H9 (cell line): ENCODE measurements at regions not wholly inside any gene's neighbourhood (a gene's known extent, or its start where the extent isn't known, plus 50 kb on each side); places are given as distances from the start of the nearest gene placed in this dataset.
A peak's percentile ranks its signal among the peaks of the same experiment; 100 is the strongest.
"Not testable (repeated sequence)": the region's sequence is repeated elsewhere in the genome, so short reads cannot be mapped to it uniquely, and the experiment has no call there.

Experiments
- DNase-seq: peaks from one replicate; pipeline ENCODE4 v3.0.0-alpha.2; 2017
- H2AFZ ChIP-seq: one replicate; pipeline ENCODE4 v1.6.1; 2013; ENCODE audit warnings: mild to moderate bottlenecking, low read length, control low read depth, moderate library complexity
- H2AK5ac ChIP-seq: 2 replicates; pipeline ENCODE4 v1.6.1; 2013; ENCODE audit warnings: low read length, control low read depth, mixed read lengths; ENCODE audit not compliant: insufficient read length
- H2BK120ac ChIP-seq: one replicate; pipeline ENCODE4 v1.6.1; 2013; ENCODE audit warnings: low read depth, mild to moderate bottlenecking, low read length, control low read depth, inconsistent platforms; ENCODE audit not compliant: poor library complexity, severe bottlenecking
- H2BK12ac ChIP-seq: 2 replicates; pipeline ENCODE4 v1.6.1; 2013; ENCODE audit warnings: low read length, control low read depth, mixed read lengths, low read depth; ENCODE audit not compliant: insufficient read length
- H2BK15ac ChIP-seq: 2 replicates; pipeline ENCODE4 v1.6.1; 2013; ENCODE audit warnings: low read depth, low read length, control low read depth
- H2BK20ac ChIP-seq: one replicate; pipeline ENCODE4 v1.6.1; 2013; ENCODE audit warnings: low read depth, mild to moderate bottlenecking, low read length, control low read depth, inconsistent platforms; ENCODE audit not compliant: poor library complexity, severe bottlenecking
- H2BK5ac ChIP-seq: 2 replicates; pipeline ENCODE4 v1.6.1; 2013; ENCODE audit warnings: low read length, control low read depth, mixed read lengths; ENCODE audit not compliant: insufficient read length
- H3K14ac ChIP-seq: 2 replicates; pipeline ENCODE4 v1.6.1; 2013; ENCODE audit warnings: low read length, control low read depth; ENCODE audit not compliant: insufficient read depth
- H3K18ac ChIP-seq: 2 replicates; pipeline ENCODE4 v1.6.1; 2013; ENCODE audit warnings: low read depth, mild to moderate bottlenecking, mixed read lengths, low read length, control low read depth; ENCODE audit not compliant: insufficient read length
- H3K23ac ChIP-seq: 2 replicates; pipeline ENCODE4 v1.6.1; 2013; ENCODE audit warnings: low read length, control low read depth, mixed read lengths, low read depth; ENCODE audit not compliant: insufficient read length
- H3K23me2 ChIP-seq: 2 replicates; pipeline ENCODE4 v1.6.1; 2013; ENCODE audit warnings: low read depth, mild to moderate bottlenecking, mixed read lengths, low read length, control low read depth; ENCODE audit not compliant: insufficient read length, poor library complexity, severe bottlenecking
- H3K27ac ChIP-seq: 2 replicates; pipeline ENCODE4 v1.5.1; 2013; ENCODE audit warnings: low read length, control low read depth, mixed read lengths, low read depth; ENCODE audit not compliant: insufficient read length
- H3K27me3 ChIP-seq: 2 replicates; pipeline ENCODE4 v1.6.1; 2013; ENCODE audit warnings: low read length, control low read depth, inconsistent platforms; ENCODE audit not compliant: insufficient read depth
- H3K4ac ChIP-seq: 2 replicates; pipeline ENCODE4 v1.6.1; 2013; ENCODE audit warnings: low read depth, mild to moderate bottlenecking, control low read depth, inconsistent platforms, low read length, moderate library complexity
- H3K4me1 ChIP-seq: 2 replicates; pipeline ENCODE4 v1.6.1; 2013; ENCODE audit warnings: low read length, control low read depth, inconsistent platforms; ENCODE audit not compliant: insufficient read depth
- H3K4me2 ChIP-seq: 2 replicates; pipeline ENCODE4 v1.6.1; 2013; ENCODE audit warnings: low read length, control low read depth, mixed read lengths; ENCODE audit not compliant: insufficient read length, insufficient read depth
- H3K56ac ChIP-seq: 2 replicates; pipeline ENCODE4 v1.6.1; 2013; ENCODE audit warnings: low read depth, mild to moderate bottlenecking, mixed read lengths, low read length, control low read depth; ENCODE audit not compliant: insufficient read length
- H3K79me1 ChIP-seq: 2 replicates; pipeline ENCODE4 v1.6.1; 2013; ENCODE audit warnings: low read depth, mild to moderate bottlenecking, moderate library complexity, low read length, control low read depth, inconsistent platforms; ENCODE audit not compliant: insufficient read depth, poor library complexity, severe bottlenecking
- H3K79me2 ChIP-seq: 2 replicates; pipeline ENCODE4 v1.6.1; 2013; ENCODE audit warnings: low read length, control low read depth, inconsistent platforms; ENCODE audit not compliant: insufficient read depth
- H3K9ac ChIP-seq: 2 replicates; pipeline ENCODE4 v1.6.1; 2013; ENCODE audit warnings: low read length, control low read depth, mixed read lengths; ENCODE audit not compliant: insufficient read length; ENCODE audit errors: extremely low read depth
- H3K9me3 ChIP-seq: one replicate; pipeline ENCODE4 v1.6.1; 2013; ENCODE audit warnings: low read depth, low read length, inconsistent platforms; ENCODE audit not compliant: control insufficient read depth
- H3T11ph ChIP-seq: one replicate; pipeline ENCODE4 v1.6.1; 2013; ENCODE audit warnings: mild to moderate bottlenecking, low read length, control low read depth, inconsistent platforms
- H4K20me1 ChIP-seq: one replicate; pipeline ENCODE4 v1.6.1; 2013; ENCODE audit not compliant: control insufficient read depth, insufficient read length, insufficient read depth
- H4K5ac ChIP-seq: 2 replicates; pipeline ENCODE4 v1.6.1; 2013; ENCODE audit warnings: low read depth, mild to moderate bottlenecking, mixed read lengths, low read length, control low read depth; ENCODE audit not compliant: insufficient read length
- H4K8ac ChIP-seq: replicated peaks from 2 replicates; pipeline ENCODE4 v1.6.1; 2013; ENCODE audit warnings: low read length, control low read depth, mixed read lengths, low read depth; ENCODE audit not compliant: insufficient read length
- H4K91ac ChIP-seq: 2 replicates; pipeline ENCODE4 v1.6.1; 2013; ENCODE audit warnings: low read depth, mild to moderate bottlenecking, moderate library complexity, mixed read lengths, low read length, control low read depth; ENCODE audit not compliant: insufficient read length
- H3K27ac Mint-ChIP-seq, 3 experiments: 2 replicates in 2 of 3; 3 replicates in 1 of 3; pipeline ENCODE4 v1.8.0; 2020 to 2021; ENCODE audit warnings: mixed read lengths in 3 of 3, mild to moderate bottlenecking in 1 of 3, moderate library complexity in 1 of 3
- H3K27me3 Mint-ChIP-seq: 2 replicates; pipeline ENCODE4 v1.8.0; 2021; ENCODE audit warnings: low read depth, mild to moderate bottlenecking, moderate library complexity, mixed read lengths
- H3K36me3 Mint-ChIP-seq, 3 experiments: 2 replicates in 2 of 3; 3 replicates in 1 of 3; pipeline ENCODE4 v1.8.0; 2020 to 2021; ENCODE audit warnings: low read depth in 3 of 3, mixed read lengths in 3 of 3; ENCODE audit not compliant: insufficient read depth in 1 of 3
- H3K4me1 Mint-ChIP-seq, 2 experiments: 2 replicates each; pipeline ENCODE4 v1.8.0; 2020; ENCODE audit warnings: mixed read lengths in 2 of 2
- H3K4me3 Mint-ChIP-seq, 2 experiments: 2 replicates in 1 of 2; 3 replicates in 1 of 2; pipeline ENCODE4 v1.8.0; 2020 to 2021; ENCODE audit warnings: mild to moderate bottlenecking in 2 of 2, mixed read lengths in 2 of 2, moderate library complexity in 1 of 2
- H3K9me3 Mint-ChIP-seq, 2 experiments: 2 replicates in 1 of 2; 3 replicates in 1 of 2; pipeline ENCODE4 v1.8.0; 2020; ENCODE audit warnings: mild to moderate bottlenecking in 2 of 2, mixed read lengths in 2 of 2, moderate library complexity in 1 of 2
- WGBS: extraction: QIAGEN DNeasy Blood & Tissue Kit; methylation state at CpG from one replicate; pipeline ENCODE4 v1.1.7; 2013; ENCODE audit warnings: missing lambda C conversion rate, low lambda C conversion rate, mixed read lengths; ENCODE audit not compliant: insufficient read length; ENCODE audit errors: extremely low coverage; 5-methylcytosine and 5-hydroxymethylcytosine counted together

DNA sequence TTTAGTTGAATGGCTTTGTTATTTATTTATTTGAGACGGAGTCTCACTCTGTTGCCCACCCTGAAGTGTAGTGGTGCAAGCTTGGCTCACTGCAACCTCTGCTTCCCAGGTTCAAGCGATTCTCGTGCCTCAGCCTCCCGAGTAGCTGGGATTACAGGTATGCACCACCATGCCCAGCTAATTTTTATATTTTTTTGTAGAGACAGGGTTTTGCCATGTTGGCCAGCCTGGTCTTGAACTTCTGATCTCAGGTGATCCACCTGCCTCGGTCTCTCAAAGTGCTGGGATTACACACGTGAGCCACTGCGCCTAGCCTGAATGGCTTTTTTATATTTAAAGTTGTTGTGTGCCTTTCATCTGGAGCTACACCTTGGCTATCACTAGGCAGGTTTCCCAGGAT lies 250.0 kb downstream of the GOLGA6L6 start:
- H3K79me2 ChIP-seq, H3K18ac ChIP-seq, H2BK20ac ChIP-seq, H4K8ac ChIP-seq, H3K27ac Mint-ChIP-seq, H3K27me3 Mint-ChIP-seq, H4K91ac ChIP-seq, H3T11ph ChIP-seq, H3K56ac ChIP-seq, H3K23me2 ChIP-seq, H2BK15ac ChIP-seq, H2AK5ac ChIP-seq, H3K27ac ChIP-seq, H2BK12ac ChIP-seq, H3K4ac ChIP-seq, H3K4me3 Mint-ChIP-seq, H2BK5ac ChIP-seq, H3K23ac ChIP-seq, H4K5ac ChIP-seq, H4K20me1 ChIP-seq, H3K27me3 ChIP-seq, H3K14ac ChIP-seq, H3K79me1 ChIP-seq, H3K4me1 Mint-ChIP-seq, H2AFZ ChIP-seq, H3K9ac ChIP-seq, H2BK120ac ChIP-seq, H3K4me1 ChIP-seq, H3K4me2 ChIP-seq: not testable (repeated sequence)
- H3K36me3 Mint-ChIP-seq, result peaks cover 8 to 11% (median 10%) of the 10 kb centered on the region in 3 experiments
- peaks cover 15 to 16% of the 10 kb centered on the region in 2 experiments for H3K9me3 Mint-ChIP-seq
- peak; percentile 7 for DNase-seq
- no CpG with 5 or more reads among the region's 7 CpGs for WGBS
- H3K9me3 ChIP-seq, result peaks cover 93% of the 10 kb centered on the region

DNA sequence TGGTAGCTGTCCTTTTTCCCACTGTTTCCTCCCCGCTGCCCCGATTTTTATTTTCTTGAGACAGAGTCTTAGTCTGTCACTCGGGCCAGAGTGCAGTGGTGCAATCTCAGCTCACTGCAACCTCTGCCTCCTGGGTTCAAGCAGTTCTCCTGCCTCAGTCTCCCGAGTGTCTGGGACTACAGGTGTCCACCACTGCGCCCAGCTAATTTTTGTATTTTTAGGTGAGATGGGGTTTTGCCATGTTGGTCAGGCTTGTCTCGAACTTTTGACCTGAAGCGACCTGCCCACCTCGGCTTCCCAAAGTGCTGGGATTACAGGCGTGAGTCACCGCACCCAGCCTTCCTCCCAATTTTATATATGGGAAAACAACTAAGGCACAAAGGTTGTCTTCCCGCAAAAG lies 251.0 kb downstream of the GOLGA6L6 start:
- H3T11ph ChIP-seq, result not testable (repeated sequence)

More for the DNA sequence above, 251.0 kb downstream of the GOLGA6L6 start:
- not testable (repeated sequence) for H3K27me3 Mint-ChIP-seq, H3K79me1 ChIP-seq, H4K20me1 ChIP-seq, H3K4me1 Mint-ChIP-seq, H3K23ac ChIP-seq, H2BK20ac ChIP-seq, H3K36me3 Mint-ChIP-seq, H2BK15ac ChIP-seq, H3K27ac ChIP-seq, H3K79me2 ChIP-seq, H2BK12ac ChIP-seq, H2AFZ ChIP-seq, H3K56ac ChIP-seq, H3K27ac Mint-ChIP-seq, H2BK5ac ChIP-seq, H3K18ac ChIP-seq, H3K4me2 ChIP-seq, H4K91ac ChIP-seq, H4K8ac ChIP-seq, H3K9ac ChIP-seq, H3K4me3 Mint-ChIP-seq, H3K9me3 Mint-ChIP-seq, H3K4me1 ChIP-seq, H2AK5ac ChIP-seq, H3K27me3 ChIP-seq, H3K14ac ChIP-seq, H2BK120ac ChIP-seq, H3K23me2 ChIP-seq, H3K4ac ChIP-seq, H4K5ac ChIP-seq
- peaks cover 93% of the 10 kb centered on the region for H3K9me3 ChIP-seq
- peak; percentile 12 for DNase-seq
- WGBS, result no CpG with 5 or more reads among the region's 11 CpGs
